ENCODE measurements at regions not wholly inside any gene's neighbourhood (a gene's known extent, or its start where the extent isn't known, plus 50 kb on each side); places are given as distances from the start of the nearest gene placed in this dataset.

- Histone ChIP-seq H3K27ac (no peak overlapping the region), H3K9me3 (no peaks in the 10 kb centered on the region), H3K4me1 (no peaks in the 10 kb centered on the region), H3K36me3 (replicated peaks in 1 of 2; ENCODE audit: insufficient read depth in 1 of 2, low read depth in 2 of 2) (no peaks in the 10 kb centered on the region), H3K27me3 (no peaks in the 10 kb centered on the region), H3K4me3 (no peak overlapping the region)
- ATAC-seq (peak; percentile 48), DNase-seq (peak in 3 of 4 donors; percentile 18 to 28 (median 21))
- intact Hi-C loops (cut with DNase I): no loop called here
- TF ChIP-seq POLR2A (IDR thresholded peaks at IDR 0.05) (no peak), CTCF (IDR thresholded peaks at IDR 0.05) (no peak)
- WGBS, 2 donors: 36 to 47% methylated on average over 13 of the region's 13 CpGs
Observed at GRCh38 chr7:25669961-25670841, 441.9 kb upstream of the NPVF start.

DNA sequence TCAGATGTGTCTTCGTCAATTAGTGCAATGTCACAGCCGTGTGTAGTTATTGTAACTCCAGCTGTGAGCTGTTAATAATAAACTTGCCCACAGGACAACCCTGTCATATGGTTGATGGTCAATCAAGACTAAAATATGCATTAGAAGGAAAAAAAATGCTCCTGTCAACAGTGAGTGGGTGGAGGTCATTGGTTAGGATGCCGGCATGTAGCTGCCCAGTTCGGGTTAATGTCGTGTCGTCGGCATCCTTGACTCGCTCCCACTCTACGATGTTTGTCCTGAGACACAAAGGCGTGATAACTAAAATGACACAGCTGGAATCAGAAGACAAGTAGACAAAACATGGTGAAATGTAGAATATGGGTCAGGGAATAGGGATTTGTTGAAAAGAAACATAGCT is 442.8 kb upstream of the NPVF start:
- Histone ChIP-seq H3K27me3 (no peaks in the 10 kb centered on the region), H3K4me1 (no peaks in the 10 kb centered on the region), H3K36me3 (replicated peaks in 1 of 2; ENCODE audit: insufficient read depth in 1 of 2, low read depth in 2 of 2) (no peaks in the 10 kb centered on the region), H3K9me3 (no peaks in the 10 kb centered on the region), H3K27ac (no peak overlapping the region), H3K4me3 (no peak overlapping the region)
- ATAC-seq (no peak), DNase-seq (no peak)
- TF ChIP-seq CTCF (IDR thresholded peaks at IDR 0.05) (no peak), POLR2A (IDR thresholded peaks at IDR 0.05) (no peak)
- 31 to 44% methylated on average over 10 of the region's 10 CpGs for WGBS, 2 donors
- intact Hi-C loops (cut with DNase I): no loop called here

DNA sequence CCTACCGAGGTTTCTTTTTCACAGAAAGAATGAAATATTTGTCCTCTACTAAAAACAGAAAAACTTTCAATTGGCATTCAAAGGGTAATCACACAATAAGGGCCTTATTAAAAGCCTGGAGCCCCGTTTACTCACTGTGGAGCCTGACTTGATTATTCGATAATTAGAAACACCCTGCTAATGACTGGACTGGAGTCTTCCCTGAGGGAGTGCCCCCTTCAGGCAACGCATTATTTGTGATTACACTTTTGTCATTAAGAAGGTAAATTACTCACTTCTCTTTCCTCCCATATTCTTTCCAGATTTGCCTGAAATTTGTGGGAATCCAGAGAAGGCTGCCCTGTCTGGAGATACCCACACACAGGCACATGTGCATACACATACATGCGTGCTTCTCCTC is 444.2 kb upstream of the NPVF start:
- intact Hi-C loops (cut with DNase I): no loop called here
- Histone ChIP-seq H3K27ac (no peak overlapping the region), H3K9me3 (no peaks in the 10 kb centered on the region), H3K27me3 (no peaks in the 10 kb centered on the region), H3K4me3 (no peak overlapping the region), H3K36me3 (replicated peaks in 1 of 2; ENCODE audit: insufficient read depth in 1 of 2, low read depth in 2 of 2) (no peaks in the 10 kb centered on the region), H3K4me1 (no peaks in the 10 kb centered on the region)
- DNase-seq (no peak), ATAC-seq (no peak)
- WGBS, 2 donors: 61 to 67% methylated on average over 5 of the region's 5 CpGs
- TF ChIP-seq CTCF (IDR thresholded peaks at IDR 0.05): no peak
- no peak for TF ChIP-seq POLR2A (IDR thresholded peaks at IDR 0.05)

GRCh38 chr7:25675789-25676474 is 447.6 kb upstream of the NPVF start:
- TF ChIP-seq CTCF (IDR thresholded peaks at IDR 0.05): no peak
- TF ChIP-seq POLR2A (IDR thresholded peaks at IDR 0.05): no peak
- no peak for DNase-seq
- Histone ChIP-seq H3K4me3 (no peak overlapping the region), H3K27me3 (no peaks in the 10 kb centered on the region), H3K9me3 (no peaks in the 10 kb centered on the region), H3K36me3 (replicated peaks in 1 of 2; ENCODE audit: insufficient read depth in 1 of 2, low read depth in 2 of 2) (no peaks in the 10 kb centered on the region), H3K27ac (no peak overlapping the region), H3K4me1 (no peaks in the 10 kb centered on the region)
- intact Hi-C loops (cut with DNase I): no loop called here
- WGBS, 2 donors: 83 to 92% methylated on average over 4 of the region's 4 CpGs
- ATAC-seq: no peak
